SW 1271 (cell line): ENCODE measurements at regions not wholly inside any gene's neighbourhood (a gene's known extent, or its start where the extent isn't known, plus 50 kb on each side); places are given as distances from the start of the nearest gene placed in this dataset.

Experiments
- DNase-seq, 2 experiments: peaks; one replicate each; lab custom pipeline; 2025; lab: John Stamatoyannopoulos, UW

- DNase-seq = no peak
Measured at GRCh38 chr7:17176371-17177032, 122.0 kb upstream of the AHR start.

- no peak for DNase-seq
Measured at GRCh38 chr7:17178545-17178944, 119.9 kb upstream of the AHR start.

DNA sequence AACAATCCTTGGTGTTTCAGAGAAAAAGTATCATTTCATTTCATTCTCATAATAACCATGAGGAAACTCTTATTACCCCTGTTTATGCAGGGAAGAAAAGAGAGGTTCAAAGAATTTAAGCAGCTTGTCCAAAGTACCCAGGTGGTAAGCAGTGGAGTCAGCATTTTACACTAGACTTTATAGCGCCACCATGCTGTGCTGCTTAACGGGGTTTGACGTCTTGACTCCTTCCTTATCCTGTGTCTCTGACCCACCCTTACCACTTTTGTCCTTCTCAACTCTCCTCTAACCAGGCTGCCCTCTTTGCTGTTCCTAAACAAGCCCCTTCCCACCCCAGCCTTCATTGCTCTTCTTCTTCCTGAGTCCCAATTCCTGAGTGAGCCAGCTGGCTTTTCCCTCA, 117.0 kb upstream of the AHR start:
- no peak for DNase-seq

DNA sequence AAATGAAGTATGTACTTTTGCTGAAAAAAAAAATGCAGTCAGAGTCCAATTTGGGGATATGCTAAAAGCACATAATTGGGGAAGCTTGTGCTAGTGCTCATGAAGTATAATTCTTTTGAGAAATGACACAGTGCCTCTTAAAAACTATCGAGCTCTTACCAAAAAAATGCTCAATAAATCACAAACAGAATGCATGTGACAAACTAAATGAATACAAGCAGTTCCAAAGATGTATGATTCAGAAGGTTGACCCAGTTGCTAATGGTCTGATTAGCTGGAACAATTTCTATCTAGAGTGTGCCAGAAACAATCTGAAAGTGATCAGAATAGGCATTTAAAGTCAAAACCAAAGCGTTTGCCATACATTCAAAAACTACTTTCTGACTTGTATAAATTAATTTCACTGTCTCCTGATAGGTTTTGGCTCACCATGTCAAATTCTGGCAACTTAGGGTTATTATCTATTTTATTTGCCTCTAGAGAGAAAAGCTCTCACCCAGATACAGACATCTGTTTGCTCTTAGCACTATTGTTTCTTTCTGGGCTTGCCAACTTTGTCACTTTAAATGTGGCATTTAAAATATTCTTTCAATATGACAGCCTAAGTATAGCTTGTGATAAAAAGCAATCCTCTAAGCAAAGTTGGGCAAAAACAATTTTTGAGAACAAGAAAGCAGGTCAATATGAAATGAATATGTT, 114.7 kb upstream of the AHR start:
- no peak for DNase-seq

DNA sequence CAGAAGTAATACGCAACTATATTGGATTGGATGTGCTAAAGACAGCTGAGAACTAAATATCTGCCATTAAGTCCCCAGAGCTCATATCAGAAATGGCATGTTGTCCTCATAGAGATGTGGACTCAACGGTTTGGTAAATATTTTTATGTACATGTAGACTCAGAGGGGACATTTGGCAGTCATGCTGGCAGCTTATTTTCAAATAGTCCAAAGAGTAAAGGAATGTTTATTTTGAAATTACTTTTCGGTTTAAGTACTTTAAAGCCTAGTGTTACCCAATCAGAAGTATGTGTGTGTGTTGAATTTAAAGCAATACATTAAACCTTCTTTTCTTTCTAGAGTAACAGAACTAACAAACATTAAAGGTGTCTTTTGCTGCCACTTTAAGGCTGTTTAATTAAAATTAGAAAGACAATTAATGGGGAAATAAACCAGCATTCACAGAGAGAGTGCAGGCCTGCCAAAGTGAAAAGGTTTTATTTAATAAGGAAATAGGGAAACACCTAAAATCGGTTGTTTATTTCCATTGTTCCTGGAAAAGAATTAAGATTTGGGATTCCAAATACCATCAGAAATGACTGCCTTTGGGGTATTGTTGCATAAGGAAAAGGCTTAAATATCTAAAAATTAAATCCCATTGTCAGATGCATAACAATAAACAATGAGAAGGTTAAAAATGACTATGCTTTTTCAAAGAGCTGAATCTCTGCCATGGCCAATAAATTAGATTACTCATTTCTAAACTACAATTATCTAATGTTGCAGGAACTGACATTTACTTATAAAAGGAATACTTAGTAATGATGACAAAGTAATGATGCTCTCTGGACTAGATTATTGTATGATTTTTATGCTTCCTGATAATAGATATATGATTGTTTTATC, 113.4 kb upstream of the AHR start:
- DNase-seq = no peak

GRCh38 chr7:17185690-17186070, 112.8 kb upstream of the AHR start:
- DNase-seq = no peak

DNA sequence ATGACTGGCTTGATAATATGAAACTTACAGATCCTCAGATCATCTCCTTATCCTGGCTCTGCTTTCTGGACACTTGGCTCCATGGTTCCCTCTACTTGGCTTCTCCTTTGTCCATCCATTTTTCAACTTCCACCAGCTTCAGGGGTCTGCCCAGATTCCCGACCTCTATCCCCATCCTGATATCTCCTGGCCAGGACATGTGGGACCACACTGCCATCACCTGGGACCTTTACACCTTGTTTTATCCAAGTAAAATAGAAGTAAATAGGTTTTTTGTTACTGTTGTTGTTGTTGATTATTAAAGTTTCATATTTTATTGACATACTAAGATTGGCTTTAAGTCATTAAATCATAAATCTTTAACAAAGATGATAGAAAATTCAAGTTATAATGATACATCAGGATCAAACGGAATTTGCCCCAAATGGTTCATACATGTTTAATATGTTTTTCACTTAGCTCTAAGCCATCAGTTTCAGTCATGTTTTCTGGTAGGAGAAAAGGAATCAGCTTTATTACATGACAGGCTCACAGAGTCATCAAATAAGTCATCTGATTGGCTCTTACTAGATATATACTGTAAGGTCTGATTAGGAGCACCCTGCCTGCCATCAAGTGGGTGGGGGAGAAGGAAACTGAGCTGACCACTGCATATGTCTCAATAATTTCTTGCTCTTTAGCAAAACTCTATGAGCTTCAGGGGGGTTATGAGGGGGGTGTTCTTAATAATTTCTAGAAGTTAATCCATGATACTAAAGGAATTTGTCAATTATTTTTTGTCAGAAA, 111.5 kb upstream of the AHR start:
- DNase-seq = no peak

- no peak for DNase-seq
Measured at GRCh38 chr7:17194656-17195055, 103.8 kb upstream of the AHR start.

DNA sequence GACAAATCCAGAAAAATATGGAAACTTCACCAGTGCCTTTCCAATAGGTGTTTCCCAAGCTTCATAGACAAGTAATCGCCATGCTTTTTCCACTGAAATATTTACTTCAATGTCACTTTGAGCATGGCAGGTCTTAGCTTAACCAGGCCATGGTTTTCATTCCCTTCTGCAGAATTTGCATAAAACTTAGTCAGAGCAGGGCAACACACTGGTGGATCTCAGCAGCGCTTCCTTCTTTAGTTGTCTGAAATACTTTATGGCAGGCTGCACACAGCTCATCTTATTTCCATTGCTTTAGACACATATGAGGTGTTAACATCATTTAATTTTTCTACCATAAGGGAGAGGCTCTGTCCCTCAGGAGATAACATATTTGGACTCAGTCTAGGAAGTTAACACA, 102.9 kb upstream of the AHR start:
- DNase-seq = no peak

DNA sequence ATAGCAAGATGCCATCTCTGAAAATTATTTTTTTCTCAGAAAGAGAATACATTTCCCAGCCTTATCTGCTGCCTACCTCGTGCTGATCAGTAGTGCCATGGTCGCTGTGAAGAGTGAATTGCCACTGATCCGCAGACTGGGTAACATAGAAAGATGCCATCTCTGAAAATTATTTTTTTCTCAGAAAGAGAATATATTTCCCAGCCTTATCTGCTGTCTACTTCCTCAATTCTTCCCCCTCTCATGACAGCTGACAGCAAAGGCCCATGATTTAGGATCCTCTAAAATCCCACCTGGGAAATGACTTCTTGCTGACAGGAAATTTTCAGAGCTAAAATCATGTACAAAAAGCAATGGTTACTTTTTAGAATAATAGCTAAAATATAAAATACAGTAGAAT, 92.5 kb upstream of the AHR start:
- DNase-seq = no peak

DNA sequence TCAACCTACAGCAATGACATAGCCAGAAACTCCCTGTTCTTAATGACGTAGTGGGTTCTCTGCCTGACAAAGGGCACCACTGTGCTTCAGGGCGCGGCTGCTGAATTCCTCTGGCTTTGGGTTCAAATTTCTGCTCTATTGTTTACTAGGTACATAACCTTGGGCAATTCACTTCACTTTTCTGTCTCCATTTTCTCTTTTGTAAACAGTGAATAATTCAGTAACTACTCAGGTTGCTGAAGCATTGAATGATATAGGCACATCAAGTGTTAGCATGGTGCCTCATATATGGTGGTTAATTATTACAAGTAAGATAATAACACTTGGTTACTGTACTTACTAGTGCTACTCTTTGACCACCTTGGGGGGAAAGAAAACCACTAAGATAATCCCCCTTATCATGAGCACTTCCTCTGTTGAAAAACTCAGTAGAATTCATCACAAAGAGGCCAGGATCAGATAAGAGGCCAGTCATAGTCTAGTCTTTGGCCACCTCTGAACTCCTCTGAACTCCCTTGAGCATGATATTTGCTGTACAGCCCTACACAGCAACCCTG, 92.0 kb upstream of the AHR start:
- DNase-seq = no peak

GRCh38 chr7:17207220-17207619, 91.2 kb upstream of the AHR start:
- DNase-seq = no peak

DNA sequence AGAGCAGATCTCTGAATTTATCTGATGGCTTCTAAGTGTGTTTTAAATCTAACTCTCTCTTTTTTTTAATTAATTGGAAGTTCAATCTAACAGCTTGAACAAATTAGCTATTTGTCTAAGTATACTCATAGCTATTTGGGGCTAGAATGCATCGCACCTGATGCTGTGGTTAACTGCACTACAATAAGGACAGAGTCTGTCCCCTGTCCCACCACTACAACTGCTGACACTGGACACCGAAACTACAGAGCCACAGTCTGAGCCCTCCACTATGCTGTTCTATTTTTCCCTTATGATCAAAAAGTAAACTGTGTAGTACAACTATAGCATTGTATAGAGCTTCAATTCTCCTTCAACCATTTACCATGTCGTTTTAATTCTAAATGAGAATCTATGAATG, 89.4 kb upstream of the AHR start:
- DNase-seq = no peak

- DNase-seq = no peak
Measured at GRCh38 chr7:17211307-17211836, 87.1 kb upstream of the AHR start.

- no peak for DNase-seq
Measured at GRCh38 chr7:17212188-17212587, 86.3 kb upstream of the AHR start.

- no peak for DNase-seq
Measured at GRCh38 chr7:17227766-17228490, 70.5 kb upstream of the AHR start.

GRCh38 chr7:17229228-17229627, 69.2 kb upstream of the AHR start:
- no peak for DNase-seq

- no peak for DNase-seq
Measured at GRCh38 chr7:17230099-17230807, 68.2 kb upstream of the AHR start.

DNA sequence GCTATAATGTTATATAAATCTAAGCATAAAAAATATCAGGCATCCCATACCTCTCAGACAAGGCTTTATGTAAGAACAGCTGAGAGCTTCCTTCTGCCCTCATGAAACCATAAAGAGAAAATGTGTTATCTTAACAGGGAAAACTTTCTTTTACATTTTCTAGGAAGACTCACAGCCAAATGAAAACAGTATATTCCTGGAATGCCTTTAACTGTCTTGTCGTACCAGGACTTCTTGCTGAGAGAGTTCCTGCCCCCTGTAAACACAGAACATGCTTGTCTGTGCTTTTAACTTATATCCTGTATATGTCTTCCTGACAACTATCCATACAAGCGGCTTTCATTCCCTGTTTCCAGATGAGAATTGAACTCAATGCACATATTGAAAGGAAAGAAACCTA, 64.8 kb upstream of the AHR start:
- DNase-seq = no peak

- DNase-seq = peak in 1 of 2 experiments; percentile 77
Measured at GRCh38 chr7:17234030-17234397, 64.4 kb upstream of the AHR start.
